HG03039 (cell line): ENCODE measurements at regions not wholly inside any gene's neighbourhood (a gene's known extent, or its start where the extent isn't known, plus 50 kb on each side); places are given as distances from the start of the nearest gene placed in this dataset.
"Not testable (repeated sequence)": the region's sequence is repeated elsewhere in the genome, so short reads cannot be mapped to it uniquely, and the experiment has no call there.

Experiments
- ATAC-seq: cut with Tn5 transposase; IDR thresholded peaks from one replicate; pipeline ENCODE4 v1.9.1; 2021; ENCODE audit warnings: mild to moderate bottlenecking, moderate library complexity; ENCODE audit not compliant: unreplicated experiment

- ATAC-seq = no peak
These were observed 222.9 kb upstream of the KCNK2 start for GRCh38 chr1:214859647-214860046.

DNA sequence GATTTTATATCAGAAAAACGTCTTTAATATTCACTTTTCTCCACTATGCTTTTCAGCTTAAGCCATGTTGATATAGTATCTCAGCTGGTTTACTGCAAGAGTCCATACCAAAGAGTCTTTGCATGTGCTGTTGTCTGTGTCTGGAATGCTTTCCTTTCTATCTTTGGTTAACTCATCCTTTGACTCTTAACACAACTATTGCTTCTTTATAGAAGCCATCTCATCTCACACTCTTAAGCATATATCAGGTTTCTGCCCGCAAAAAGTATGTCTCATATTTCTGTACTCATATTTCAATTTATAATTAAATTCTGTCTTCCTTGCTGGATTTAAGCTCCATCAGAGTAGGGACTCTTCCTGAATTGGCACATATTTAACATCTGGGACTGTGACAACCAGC lies 220.9 kb upstream of the KCNK2 start:
- no peak for ATAC-seq

- no peak for ATAC-seq
These were observed 220.1 kb upstream of the KCNK2 start for GRCh38 chr1:214862421-214862820.

DNA sequence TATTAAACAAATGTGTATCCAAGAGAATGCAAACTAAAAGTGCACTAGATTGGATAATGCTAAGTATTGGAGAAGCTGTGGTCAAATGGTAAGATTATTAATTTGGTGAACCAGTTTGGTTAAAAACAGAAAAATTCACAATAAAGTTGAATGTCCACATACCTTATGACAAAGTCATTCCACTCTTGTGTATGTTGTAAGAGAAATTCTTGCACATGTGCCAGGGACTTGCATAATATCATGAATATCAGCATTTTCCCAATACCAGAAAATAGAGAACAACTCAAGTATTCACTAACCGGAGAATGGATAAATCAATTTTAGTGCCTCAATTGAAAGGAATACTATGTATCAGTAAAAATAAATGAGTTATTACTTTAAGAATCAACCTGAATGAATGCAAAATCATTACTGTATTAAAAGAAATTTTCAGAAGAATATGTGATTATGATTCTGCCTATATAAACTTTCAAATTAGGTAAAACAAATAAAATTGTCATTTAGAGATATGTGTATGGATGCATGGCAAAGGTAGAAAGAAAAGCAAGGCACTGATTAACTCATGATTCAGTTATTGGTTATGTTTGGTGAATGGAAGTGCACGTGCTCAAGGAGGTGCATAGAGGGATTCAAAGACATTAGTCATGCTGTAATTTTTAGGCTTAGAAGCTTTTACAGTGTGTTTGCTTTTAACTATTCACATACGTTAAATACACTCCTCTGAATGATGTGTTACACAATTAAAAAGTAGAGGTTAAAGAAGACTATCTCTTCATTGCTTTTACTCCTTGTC lies 217.4 kb upstream of the KCNK2 start:
- ATAC-seq = no peak

- ATAC-seq = not testable (repeated sequence)
These were observed 212.1 kb upstream of the KCNK2 start for GRCh38 chr1:214870426-214870825.

DNA sequence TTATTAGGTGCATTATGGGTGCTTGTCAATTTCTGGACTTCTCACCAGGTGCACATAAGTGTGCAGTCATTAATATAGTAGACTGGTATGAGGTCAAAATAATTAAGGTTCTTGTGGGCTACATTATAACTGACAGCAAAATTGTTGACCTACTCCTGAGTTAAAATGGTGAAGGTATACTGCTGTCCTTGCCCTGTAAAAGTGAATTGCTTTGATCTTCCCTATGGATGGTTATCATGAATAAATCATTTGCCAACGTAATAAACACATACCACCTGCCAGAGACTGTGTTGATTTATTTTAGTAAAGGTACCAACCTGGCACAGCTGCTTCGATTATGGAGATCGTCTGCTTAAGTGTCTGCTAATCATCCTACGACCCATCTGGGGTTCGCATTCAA lies 201.6 kb upstream of the KCNK2 start:
- ATAC-seq = no peak

GRCh38 chr1:214882616-214883015 lies 199.9 kb upstream of the KCNK2 start:
- ATAC-seq = no peak

- ATAC-seq = no peak
These were observed 187.4 kb upstream of the KCNK2 start for GRCh38 chr1:214895011-214895600.

- no peak for ATAC-seq
These were observed 185.6 kb upstream of the KCNK2 start for GRCh38 chr1:214896921-214897320.

DNA sequence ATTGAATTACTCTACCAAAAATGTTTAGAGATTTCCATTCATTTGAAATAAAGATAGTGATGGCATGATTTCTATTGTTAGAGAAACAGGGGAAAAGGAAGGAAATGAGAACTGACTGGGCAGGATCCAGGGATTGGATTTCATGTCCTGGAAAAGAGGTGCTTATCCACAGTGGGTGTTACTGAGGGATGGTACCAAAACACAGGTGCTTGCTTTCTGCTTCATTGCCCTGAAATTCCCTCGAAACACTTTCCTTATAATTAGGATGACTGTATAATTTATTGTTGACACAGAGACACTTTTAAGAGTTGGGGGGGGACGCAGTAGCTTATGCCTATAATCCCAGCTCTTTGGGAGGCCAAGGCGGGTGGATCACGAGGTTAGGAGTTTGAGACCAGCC lies 185.0 kb upstream of the KCNK2 start:
- ATAC-seq = no peak

DNA sequence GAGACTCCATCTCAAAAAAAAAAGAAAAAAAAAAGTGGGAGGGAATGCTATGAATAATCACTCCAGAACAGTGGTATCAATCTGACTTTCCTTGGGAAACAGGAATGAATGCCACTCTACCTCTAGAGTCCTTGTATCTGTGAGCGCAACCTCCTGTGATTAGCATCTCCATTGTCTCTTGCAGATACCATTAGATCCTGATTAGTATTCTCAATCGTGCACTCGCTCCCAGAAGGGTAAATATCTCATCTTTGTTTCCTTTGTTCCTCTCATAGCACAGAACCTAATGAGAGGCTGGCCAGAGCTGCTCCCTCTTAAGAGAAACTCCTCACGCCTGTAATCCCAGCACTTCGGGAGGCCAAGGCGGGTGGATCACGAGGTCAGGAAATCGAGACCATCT lies 184.4 kb upstream of the KCNK2 start:
- ATAC-seq = no peak

- no peak for ATAC-seq
These were observed 183.8 kb upstream of the KCNK2 start for GRCh38 chr1:214898718-214899117.

DNA sequence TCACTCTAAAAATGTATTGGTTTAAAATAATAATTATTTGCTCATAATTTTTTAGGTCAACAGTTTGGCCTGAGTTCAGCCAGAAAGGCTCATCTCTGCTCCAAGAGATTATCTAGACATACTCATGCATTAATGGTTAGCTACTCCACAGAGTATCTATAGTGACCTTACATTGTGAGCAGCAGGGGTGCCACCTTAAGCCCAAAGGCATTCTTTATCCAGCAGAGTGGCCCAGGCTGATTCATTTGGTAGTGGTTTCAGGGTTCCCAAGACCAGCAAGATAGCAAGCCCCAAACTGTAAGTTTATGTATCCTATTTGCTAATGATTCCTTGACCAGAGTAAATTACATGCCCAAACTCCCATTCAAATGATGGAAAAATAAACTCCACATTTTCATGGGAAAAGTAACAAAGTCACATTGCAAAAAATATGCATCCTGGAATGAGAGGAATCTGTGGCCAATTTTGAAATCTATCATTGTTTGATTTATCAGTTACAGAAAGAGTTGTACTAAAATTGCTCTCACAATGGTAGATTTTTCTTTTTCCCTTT lies 182.6 kb upstream of the KCNK2 start:
- no peak for ATAC-seq

DNA sequence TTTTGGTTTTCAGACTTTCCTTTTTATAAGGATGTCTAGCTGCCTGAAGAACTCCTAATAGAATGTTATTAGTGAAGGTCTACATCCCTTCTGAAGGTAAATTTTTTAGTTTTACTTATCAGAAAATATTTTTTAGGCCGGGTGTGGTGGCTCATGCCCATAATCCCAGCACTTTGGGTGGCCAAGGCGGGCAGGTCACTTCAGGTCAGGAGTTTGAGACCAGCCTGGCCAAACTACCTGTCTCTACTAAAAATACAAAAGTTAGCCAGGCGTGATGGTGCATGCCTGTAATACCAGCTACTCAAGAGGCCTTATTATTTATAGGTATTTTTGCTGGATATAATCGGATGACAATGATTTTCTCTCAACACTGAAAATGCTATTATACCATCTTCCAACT lies 181.9 kb upstream of the KCNK2 start:
- no peak for ATAC-seq

DNA sequence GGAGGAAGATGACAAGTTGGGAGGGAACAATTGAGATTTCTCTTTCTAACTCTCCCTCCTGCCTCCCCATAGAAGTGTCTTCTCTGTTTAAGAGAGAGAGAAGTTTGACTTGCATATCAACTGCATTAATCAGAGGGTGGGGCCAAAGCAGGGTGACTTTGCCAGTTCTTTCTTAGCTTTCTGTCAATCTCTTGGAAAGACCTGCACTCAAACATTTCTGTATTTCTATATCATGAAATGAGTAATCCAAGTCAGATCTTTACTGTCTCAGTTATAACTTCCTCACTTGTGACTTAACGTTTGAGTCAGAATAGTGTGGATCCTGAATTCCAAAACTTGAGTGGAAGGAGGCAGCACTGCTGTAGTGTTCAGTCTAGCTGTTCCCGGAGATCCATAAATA lies 180.8 kb upstream of the KCNK2 start:
- ATAC-seq = no peak

- ATAC-seq = no peak
These were observed 179.8 kb upstream of the KCNK2 start for GRCh38 chr1:214902636-214903320.

GRCh38 chr1:214912127-214912526 lies 170.4 kb upstream of the KCNK2 start:
- ATAC-seq = no peak

GRCh38 chr1:214913966-214914365 lies 168.6 kb upstream of the KCNK2 start:
- no peak for ATAC-seq

DNA sequence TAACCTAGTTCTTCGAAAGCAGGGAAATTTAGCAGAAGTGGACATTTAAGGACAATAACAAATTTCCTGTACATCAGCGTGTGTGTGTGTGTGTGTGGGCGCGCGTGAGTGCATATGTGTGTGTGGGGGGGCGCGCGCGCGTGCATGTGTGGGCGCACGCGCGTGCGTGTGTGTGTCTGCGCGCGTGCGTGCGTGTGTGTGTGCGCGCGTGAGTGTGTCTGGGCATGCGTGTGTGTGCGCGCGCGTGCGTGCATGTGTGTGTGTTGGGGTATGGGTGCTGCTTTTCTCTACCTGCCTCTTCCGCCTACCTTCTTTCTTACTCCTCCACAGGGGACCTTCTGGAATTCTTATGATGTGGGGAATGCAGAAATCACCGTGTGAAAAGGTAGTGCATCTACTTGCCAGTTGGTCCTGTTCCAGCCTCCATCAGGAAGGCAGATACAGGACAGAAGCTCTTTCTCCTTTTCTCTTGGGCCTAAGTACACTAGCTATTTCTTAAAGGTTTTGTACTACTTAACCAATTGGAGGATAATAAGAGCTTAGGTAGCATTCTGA lies 165.4 kb upstream of the KCNK2 start:
- ATAC-seq = no peak

GRCh38 chr1:214918745-214919144 lies 163.8 kb upstream of the KCNK2 start:
- no peak for ATAC-seq

- ATAC-seq = no peak
These were observed 162.2 kb upstream of the KCNK2 start for GRCh38 chr1:214920337-214920736.
